ENCODE measurements at regions not wholly inside any gene's neighbourhood (a gene's known extent, or its start where the extent isn't known, plus 50 kb on each side); places are given as distances from the start of the nearest gene placed in this dataset.

GRCh38 chr14:101027291-101027690 lies 123.8 kb upstream of the RTL1 start:
- TF ChIP-seq EZH2 (IDR thresholded peaks at IDR 0.05) (no peak), POLR2AphosphoS5 (IDR thresholded peaks at IDR 0.05; ENCODE audit: borderline replicate concordance, low read depth, low read length) (no peak)

Data from SK-N-MC (cell line).